Stomach (tissue), 8 donors: ENCODE measurements at regions not wholly inside any gene's neighbourhood (a gene's known extent, or its start where the extent isn't known, plus 50 kb on each side); places are given as distances from the start of the nearest gene placed in this dataset.

Experiments used
- DNase-seq, 2 donors: peaks; one replicate each; pipeline versions ENCODE4 v3.0.0 to v3.0.0-alpha.2; 2013 to 2019
- H3K27ac ChIP-seq, 5 donors: fragments of 200-600 bp in 4 of 5; sonication (generic) in 4 of 5; one replicate each; pipeline ENCODE4 v1.5.1; 2013 to 2019; ENCODE audit warnings: mild to moderate bottlenecking in 1 of 5, moderate library complexity in 1 of 5
- H3K27me3 ChIP-seq, 3 donors: fragments of 200-600 bp; sonication (generic); one replicate each; pipeline ENCODE4 v1.5.1; 2017 to 2019; ENCODE audit warnings: mixed run types in 1 of 3
- H3K36me3 ChIP-seq, 4 donors: fragments of 200-600 bp; sonication (generic); 1 replicate in 3 of 4; 2 replicates in 1 of 4; pipeline ENCODE4 v1.5.1; 2016 to 2019
- H3K4me1 ChIP-seq, 4 donors: fragments of 200-600 bp; sonication (generic); one replicate each; pipeline ENCODE4 v1.5.1; 2016 to 2019
- H3K4me3 ChIP-seq, 4 donors: fragments of 200-600 bp; sonication (generic) in 3 of 4; one replicate each; pipeline ENCODE4 v1.5.1; 2016 to 2019; ENCODE audit warnings: mild to moderate bottlenecking in 1 of 4
- H3K9me3 ChIP-seq, 4 donors: fragments of 200-600 bp; sonication (generic); one replicate each; pipeline ENCODE4 v1.5.1; 2016 to 2019
- CTCF ChIP-seq, 7 experiments: fragments of 450-650 bp in 4 of 7; fragments of 200-600 bp in 3 of 7; sonication (generic) in 3 of 7; IDR thresholded peaks; one replicate each; pipeline ENCODE4 v1.5.1; 2016 to 2019; ENCODE audit warnings: antibody characterized with exemption in 7 of 7, control low read depth in 2 of 7, mild to moderate bottlenecking in 1 of 7
- EP300 ChIP-seq: sonication (generic); formaldehyde crosslinking; IDR thresholded peaks from one replicate; pipeline ENCODE4 v1.6.1; 2017; ENCODE audit warnings: antibody characterized with exemption
- POLR2A ChIP-seq, 4 donors: fragments of 450-650 bp; IDR thresholded peaks; one replicate each; pipeline ENCODE4 v1.6.1; 2016; ENCODE audit warnings: antibody characterized with exemption in 4 of 4, control low read depth in 2 of 4, mild to moderate bottlenecking in 1 of 4, moderate library complexity in 1 of 4
- POLR2AphosphoS5 ChIP-seq, 3 donors: sonication (generic); formaldehyde crosslinking; IDR thresholded peaks; one replicate each; pipeline ENCODE4 v1.6.1; 2016; ENCODE audit warnings: antibody characterized with exemption in 3 of 3
- WGBS, 5 donors: extraction: QIAGEN DNeasy Blood & Tissue Kit in 3 of 5; methylation state at CpG; one replicate each; pipeline versions ENCODE4 v1.1.5 to v1.1.7; 2013 to 2018; 5-methylcytosine and 5-hydroxymethylcytosine counted together
- intact Hi-C: fragments of 100-400 bp; cut with DNase I; formaldehyde crosslinking; loops from one replicate; pipeline ENCODE4 v1.15.1; 2023; ENCODE audit warnings: low total_unique reads
- donor health status: healthy with polysubstance abuse.
- donor health status: Bipolar disorder and iron deficiency.
- donor health status: healthy.

GRCh38 chr4:114034189-114034588 is 54.7 kb upstream of the ARSJ start:
- no peak for TF ChIP-seq POLR2AphosphoS5 (IDR thresholded peaks at IDR 0.05)
- no peak for TF ChIP-seq POLR2A (IDR thresholded peaks at IDR 0.05)
- TF ChIP-seq EP300 = no peak
- TF ChIP-seq CTCF (IDR thresholded peaks at IDR 0.05) = no peak
- DNase-seq = no peak
- intact Hi-C loops = no loop called here
- H3K36me3 ChIP-seq = no peaks in the 10 kb centered on the region
- H3K4me3 ChIP-seq = no peak overlapping the region
- H3K9me3 ChIP-seq = no peaks in the 10 kb centered on the region
- peaks cover 0 to 9% (median 3%) of the 10 kb centered on the region in 4 donors for H3K4me1 ChIP-seq
- no peaks in the 10 kb centered on the region for H3K27me3 ChIP-seq
- H3K27ac ChIP-seq = no peak overlapping the region

GRCh38 chr4:114036426-114036825 is 57.0 kb upstream of the ARSJ start:
- peak in 1 of 2 donors; percentile 37 for DNase-seq
- WGBS, 5 donors = 66 to 89% (median 81%) methylated on average over 4 of the region's 4 CpGs
- Histone ChIP-seq H3K36me3 (no peaks in the 10 kb centered on the region), H3K27me3 (no peaks in the 10 kb centered on the region), H3K27ac (no peak overlapping the region), H3K4me3 (no peak overlapping the region), H3K9me3 (no peaks in the 10 kb centered on the region), H3K4me1 (peaks cover 0 to 13% (median 4%) of the 10 kb centered on the region in 4 donors)
- TF ChIP-seq POLR2A (IDR thresholded peaks at IDR 0.05) = no peak
- intact Hi-C loops = no loop called here

- no peak for DNase-seq
- Histone ChIP-seq H3K27ac (no peak overlapping the region), H3K4me1 (peaks cover 0 to 13% (median 4%) of the 10 kb centered on the region in 4 donors), H3K4me3 (no peak overlapping the region), H3K36me3 (no peaks in the 10 kb centered on the region), H3K9me3 (no peaks in the 10 kb centered on the region), H3K27me3 (no peaks in the 10 kb centered on the region)
- TF ChIP-seq POLR2AphosphoS5 (IDR thresholded peaks at IDR 0.05) (no peak), POLR2A (IDR thresholded peaks at IDR 0.05) (no peak), EP300 (no peak), CTCF (IDR thresholded peaks at IDR 0.05) (no peak)
- intact Hi-C loops = no loop called here
- WGBS, 5 donors = 82 to 95% (median 91%) methylated on average over 5 of the region's 5 CpGs
Observed at GRCh38 chr4:114036864-114037263, 57.4 kb upstream of the ARSJ start.

- Histone ChIP-seq H3K4me1 (peaks cover 0 to 13% (median 4%) of the 10 kb centered on the region in 4 donors), H3K27ac (no peak overlapping the region), H3K4me3 (no peak overlapping the region), H3K9me3 (no peaks in the 10 kb centered on the region), H3K27me3 (no peaks in the 10 kb centered on the region), H3K36me3 (no peaks in the 10 kb centered on the region)
- 93 to 97% (median 96%) methylated on average over 1 of the region's 1 CpG for WGBS, 5 donors
- no peak for DNase-seq
- no peak for TF ChIP-seq POLR2A (IDR thresholded peaks at IDR 0.05)
- TF ChIP-seq CTCF (IDR thresholded peaks at IDR 0.05) = no peak
- no peak for TF ChIP-seq POLR2AphosphoS5 (IDR thresholded peaks at IDR 0.05)
- TF ChIP-seq EP300 = no peak
- intact Hi-C loops = no loop called here
Observed at GRCh38 chr4:114037988-114038387, 58.5 kb upstream of the ARSJ start.

- DNase-seq = peak in 1 of 2 donors; percentile 13
- 23 to 34% (median 30%) methylated on average over 2 of the region's 2 CpGs for WGBS, 5 donors
- no peaks in the 10 kb centered on the region for H3K27me3 ChIP-seq
- TF ChIP-seq CTCF (IDR thresholded peaks at IDR 0.05) (no peak), POLR2A (IDR thresholded peaks at IDR 0.05) (no peak), EP300 (no peak), POLR2AphosphoS5 (IDR thresholded peaks at IDR 0.05) (no peak)
- intact Hi-C loops = no loop called here
- H3K4me1 ChIP-seq = peaks cover 0 to 13% (median 4%) of the 10 kb centered on the region in 4 donors
- no peak overlapping the region for H3K27ac ChIP-seq
- no peaks in the 10 kb centered on the region for H3K9me3 ChIP-seq
- H3K36me3 ChIP-seq = no peaks in the 10 kb centered on the region
- H3K4me3 ChIP-seq = no peak overlapping the region
Observed at GRCh38 chr4:114038762-114039387, 59.4 kb upstream of the ARSJ start.
